Hematopoietic multipotent progenitor cell treated with erythropoietin and hydrocortisone succinate and interleukin-3 and kit ligand, for 6 days (in vitro differentiated cells): ENCODE measurements at regions not wholly inside any gene's neighbourhood (a gene's known extent, or its start where the extent isn't known, plus 50 kb on each side); places are given as distances from the start of the nearest gene placed in this dataset.
"Not testable (repeated sequence)": the region's sequence is repeated elsewhere in the genome, so short reads cannot be mapped to it uniquely, and the experiment has no call there.

ENCODE experiments used
- DNase-seq: peaks from one replicate; pipeline ENCODE4 v3.0.0-alpha.2; 2015

DNA sequence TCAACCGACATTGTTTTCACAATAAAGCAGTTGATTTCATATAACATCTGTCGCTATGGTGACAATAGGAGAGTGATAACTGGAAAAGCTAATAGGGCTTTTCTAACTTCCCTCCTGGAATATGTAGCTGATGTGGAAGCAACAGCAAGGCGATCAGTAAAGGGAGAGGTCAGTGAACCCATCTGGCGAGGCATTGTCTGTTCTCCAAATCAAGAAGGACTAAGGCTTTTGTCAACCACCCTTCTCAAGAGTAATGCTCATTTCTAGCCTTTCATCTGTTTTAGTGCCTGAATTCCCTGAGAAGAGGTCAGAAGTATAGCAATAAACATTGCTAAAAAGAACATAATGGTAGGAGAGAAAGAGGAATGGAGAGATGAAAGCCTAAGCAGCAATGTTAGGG, 201.3 kb downstream of the AKAP7 start:
- peak; percentile 4 for DNase-seq

DNA sequence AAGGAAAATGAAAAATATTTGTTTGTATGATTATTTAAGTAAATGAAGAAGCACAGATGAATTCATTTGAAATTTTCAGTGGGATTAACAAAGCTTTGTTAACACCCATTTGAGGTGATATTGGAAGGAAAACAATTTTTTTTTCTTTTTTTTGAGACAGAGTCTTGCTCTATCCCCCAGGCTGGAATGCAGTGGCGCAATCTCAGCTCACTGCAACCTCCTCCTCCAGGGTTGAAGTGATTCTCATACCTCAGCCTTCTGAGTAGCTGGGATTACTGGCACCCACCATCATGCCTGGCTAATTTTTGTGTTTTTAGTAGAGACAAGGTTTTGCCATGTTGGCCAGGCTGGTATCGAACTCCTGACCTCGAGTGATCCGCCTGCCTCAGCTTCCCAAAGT, 211.6 kb downstream of the AKAP7 start:
- not testable (repeated sequence) for DNase-seq

DNA sequence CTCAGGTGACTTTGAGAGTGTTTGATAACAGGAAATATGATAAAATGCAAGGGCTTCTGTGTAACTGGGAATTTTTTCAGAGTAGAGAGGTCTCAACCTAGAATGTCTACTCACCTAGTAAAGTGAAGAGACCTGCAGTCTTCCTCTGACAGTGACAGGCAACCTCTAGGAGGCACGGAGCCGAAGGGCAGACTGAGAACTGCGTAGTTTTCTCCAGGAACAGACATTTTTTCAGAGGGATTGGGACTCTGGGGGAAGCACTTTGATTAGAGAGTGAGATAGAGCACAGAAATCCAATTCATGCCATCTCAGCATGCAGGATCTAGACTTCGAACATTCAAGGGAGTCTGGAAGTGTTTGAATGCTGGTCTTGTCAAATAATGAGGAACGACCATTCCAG, 213.3 kb downstream of the AKAP7 start:
- DNase-seq: no peak

DNA sequence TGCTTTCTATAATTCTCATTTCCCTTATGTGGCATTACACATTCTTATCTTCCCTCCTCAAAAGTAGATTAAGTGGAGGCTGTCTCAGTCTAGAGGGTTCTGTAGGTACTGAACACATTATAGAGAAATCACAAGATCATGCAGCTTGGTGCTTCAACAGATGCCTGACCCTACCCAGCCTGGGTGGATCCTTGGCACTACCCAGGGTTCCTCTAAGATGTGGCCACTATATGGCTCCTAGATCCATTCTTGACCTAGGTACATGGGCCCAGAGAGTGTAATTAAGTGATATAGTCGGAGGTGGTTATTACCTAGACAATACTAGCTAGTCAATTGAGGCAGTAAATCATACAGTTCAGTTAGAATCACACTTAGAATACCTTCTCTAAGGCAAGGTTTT, 213.9 kb downstream of the AKAP7 start:
- no peak for DNase-seq

DNA sequence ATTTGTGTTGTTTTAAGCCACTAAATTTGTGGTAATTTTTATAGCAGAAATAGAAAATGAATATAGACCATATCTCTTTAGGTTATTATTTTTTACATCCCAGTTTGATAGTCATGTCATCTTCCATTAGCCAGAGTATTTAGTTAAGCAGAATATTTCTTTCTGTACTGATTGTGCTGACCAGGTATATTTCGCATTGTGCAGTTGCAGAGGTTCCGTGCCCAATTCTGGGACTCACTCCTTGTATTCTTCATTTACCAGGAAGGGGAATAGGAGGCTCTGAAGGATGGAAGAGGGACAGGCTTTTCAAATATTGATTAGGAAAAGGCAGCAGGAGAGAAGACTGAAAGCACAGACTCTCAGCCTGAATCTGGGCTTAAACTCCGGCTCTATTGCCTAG, 217.8 kb downstream of the AKAP7 start:
- no peak for DNase-seq

DNA sequence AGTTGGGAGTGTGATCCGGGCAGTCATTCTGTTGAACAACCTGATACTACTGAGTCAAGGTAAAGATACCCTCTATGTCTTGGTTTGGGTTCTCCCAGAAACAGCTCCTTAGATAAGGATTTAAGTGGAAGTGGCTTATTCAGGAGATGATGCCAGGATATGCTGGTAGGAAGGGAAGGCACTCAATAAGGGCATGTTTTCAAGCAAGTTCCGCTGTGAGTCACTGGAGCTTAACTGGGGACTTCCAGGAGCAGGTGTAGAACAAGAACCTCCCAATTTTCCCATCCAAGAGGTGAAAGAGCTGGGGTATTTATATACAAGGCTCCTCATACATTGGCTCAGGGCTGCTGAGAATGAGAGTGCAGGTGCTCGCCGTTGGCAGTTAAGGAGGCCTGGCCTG, 218.6 kb downstream of the AKAP7 start:
- DNase-seq: no peak

DNA sequence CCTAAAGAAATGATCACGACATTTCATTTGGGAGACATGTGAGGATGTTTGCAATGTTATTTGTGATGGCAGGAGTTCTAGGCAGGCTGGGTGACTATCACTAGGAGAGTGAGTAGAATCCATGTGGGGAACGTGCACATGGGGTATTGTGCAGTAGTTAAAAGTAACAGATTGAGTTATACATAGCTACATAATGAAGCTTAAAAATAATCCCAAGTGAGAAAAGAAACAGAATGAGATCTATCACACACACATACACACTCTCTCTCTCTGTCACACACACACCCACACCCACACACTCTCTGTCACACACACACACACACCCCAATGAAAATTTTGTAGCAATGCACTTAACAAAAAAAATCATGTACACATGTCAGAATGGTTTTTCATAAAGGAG, 218.7 kb upstream of the ARG1 start:
- DNase-seq: no peak

DNA sequence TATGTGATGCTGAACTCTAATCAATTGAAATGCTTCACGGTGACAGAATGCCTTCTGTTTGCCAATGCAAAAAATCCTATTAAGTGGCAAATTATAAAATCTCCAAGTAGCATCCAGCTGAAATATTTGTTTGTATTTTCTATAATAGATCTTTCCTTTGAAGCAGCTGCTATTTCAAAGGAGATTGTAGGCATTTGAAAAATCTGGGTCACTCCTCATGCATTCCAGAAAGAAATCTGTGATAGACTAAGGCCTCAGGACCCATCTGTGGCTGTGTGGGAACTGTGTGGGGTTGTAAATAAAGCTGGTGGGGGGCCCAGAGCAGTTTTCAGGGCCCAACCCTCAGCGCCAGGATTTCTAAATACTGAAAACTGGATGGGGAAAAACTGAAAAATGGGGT, 216.9 kb upstream of the ARG1 start:
- no peak for DNase-seq

DNA sequence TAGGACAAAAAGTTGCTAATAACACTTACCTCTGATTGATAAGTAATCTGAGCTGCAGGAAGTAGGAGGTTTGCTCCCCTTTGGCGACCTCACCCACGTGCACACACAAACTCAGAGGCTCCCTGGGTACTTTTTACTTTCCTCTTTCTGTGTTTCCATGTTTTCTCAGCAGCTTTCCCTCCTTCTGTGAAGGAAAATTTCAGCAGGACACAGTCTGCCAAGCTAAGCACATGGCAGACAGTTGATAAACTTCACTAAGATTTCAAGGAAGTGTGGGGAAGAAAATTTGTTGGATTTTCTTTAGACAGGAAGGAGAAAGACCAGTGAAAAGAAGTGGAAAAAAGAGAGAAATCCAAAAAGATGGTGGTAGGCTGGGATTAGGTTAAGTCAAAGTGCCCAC, 215.5 kb upstream of the ARG1 start:
- no peak for DNase-seq

DNA sequence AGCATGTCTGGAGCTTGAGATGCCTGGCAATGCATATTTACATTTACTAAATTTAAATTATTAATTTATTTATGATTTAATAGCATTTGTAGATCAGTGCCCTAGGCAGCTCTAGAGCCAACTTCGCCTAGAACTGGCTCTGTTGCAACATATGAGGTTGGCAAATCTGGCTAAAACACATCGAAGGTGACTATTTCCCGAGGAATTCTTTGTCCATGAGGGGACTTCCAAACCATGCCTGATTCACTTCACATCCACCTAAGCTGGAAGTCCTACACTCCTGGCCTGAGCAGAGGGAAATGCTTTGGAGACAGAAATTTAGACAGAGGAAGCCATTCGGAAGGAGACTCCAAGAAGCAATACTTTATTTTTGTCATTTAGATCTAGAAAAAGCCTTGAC, 211.0 kb upstream of the ARG1 start:
- no peak for DNase-seq

DNA sequence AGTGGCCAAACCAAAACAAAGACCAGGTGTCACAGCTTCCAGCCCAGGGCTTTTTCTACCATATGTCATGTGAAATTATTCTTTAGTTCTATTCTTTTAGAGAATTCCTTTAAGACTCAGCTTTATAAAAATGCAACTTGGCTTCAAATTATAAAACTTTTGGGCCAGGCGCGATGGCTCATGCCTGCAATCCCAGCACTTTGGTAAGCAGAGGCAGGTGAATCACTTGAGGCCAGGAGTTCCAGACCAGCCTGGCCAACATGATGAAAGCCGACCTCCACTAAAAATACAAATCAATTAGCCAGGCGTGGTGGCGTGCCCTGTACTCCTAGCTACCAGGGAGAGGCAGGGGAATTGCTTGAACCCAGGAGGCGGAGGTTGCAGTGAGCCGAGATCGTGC, 210.3 kb upstream of the ARG1 start:
- DNase-seq: no peak

DNA sequence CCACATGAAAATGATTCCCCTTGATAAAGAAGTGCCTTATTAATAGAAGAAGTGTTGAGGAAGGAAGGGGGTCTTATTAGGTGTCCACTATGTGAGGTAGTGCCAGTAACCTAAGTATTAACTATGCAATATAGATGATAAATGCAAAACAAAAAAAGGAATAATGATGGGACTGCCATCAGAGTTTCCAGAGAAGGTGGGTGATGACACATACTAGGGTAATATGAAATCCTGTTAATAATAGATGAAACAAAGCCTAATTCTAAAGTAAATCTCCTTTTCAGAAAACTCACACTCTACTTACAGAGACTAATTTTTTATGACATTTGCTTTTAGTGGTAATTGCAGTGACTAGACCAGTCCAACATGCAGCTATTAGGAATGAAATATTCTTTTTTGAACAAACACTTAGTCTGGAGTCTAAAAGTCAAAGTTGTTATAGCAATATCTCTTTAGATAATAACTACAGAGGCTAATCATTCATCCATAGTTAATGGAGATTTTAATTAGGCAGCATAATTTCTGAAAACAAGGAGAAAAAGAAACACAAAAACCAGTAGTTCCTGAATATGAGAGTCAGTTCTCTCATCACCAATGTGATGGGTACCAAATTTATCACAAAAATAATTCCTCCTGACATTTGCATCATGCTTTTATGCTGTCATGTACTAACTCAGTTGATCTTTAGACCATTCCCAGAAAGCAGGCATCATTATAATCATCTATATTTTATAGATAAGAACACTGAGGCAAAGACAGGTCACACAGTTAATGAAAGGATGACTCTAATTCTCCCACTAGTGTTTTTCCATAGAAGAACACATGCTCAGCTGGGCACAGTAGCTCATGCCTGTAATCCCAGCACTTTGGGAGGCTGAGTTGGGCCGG, 208.8 kb upstream of the ARG1 start:
- no peak for DNase-seq

DNA sequence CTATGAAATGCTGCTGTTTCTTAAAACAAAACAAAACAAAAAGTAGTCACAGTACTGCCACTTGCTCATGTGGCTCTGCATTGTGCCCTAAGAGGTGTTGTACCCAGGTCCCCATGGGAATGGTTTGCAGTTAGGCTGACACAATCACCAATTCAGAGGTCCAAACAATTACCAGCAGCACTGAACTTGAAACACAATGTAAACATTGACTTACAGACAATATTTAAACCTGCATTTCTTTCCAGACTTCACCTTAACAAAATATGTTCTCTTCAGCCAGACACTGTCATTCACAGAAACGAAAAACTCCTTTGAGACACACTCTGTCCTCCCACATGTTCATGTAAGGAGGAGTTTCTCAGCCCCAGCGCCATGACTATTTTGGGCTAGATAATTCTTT, 206.8 kb upstream of the ARG1 start:
- no peak for DNase-seq

DNA sequence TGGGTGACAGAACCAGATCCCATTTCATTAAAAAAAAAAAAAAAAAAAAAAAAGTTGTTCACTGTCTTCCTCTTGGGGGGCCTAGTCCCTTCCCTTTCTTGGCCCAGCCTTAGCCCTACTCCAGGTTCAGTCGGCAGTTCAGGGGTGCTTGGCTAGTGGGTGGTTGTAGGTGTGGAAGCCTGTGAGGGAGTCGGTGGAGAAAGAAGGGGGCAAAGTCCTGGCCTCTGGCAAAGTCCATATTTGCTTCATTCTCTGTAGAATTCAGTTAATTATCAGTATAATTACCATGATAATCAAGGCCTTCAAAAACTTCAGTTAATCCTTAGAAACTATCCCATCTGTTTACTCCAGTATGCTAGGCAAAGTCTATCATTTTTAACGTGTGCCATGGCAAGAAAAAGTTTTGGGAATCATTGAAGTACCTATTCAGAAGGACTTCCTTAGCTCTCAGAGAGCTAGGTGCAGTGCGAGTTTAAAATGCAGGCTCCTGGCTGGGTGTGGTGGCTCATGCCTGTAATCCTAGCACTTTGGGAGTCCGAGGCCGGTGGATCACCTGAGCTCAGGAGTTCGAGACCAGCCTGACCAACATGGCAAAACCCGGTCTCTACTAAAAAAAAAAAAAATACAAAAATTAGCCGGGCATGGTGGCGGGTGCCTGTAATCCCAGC, 205.7 kb upstream of the ARG1 start:
- no peak for DNase-seq

DNA sequence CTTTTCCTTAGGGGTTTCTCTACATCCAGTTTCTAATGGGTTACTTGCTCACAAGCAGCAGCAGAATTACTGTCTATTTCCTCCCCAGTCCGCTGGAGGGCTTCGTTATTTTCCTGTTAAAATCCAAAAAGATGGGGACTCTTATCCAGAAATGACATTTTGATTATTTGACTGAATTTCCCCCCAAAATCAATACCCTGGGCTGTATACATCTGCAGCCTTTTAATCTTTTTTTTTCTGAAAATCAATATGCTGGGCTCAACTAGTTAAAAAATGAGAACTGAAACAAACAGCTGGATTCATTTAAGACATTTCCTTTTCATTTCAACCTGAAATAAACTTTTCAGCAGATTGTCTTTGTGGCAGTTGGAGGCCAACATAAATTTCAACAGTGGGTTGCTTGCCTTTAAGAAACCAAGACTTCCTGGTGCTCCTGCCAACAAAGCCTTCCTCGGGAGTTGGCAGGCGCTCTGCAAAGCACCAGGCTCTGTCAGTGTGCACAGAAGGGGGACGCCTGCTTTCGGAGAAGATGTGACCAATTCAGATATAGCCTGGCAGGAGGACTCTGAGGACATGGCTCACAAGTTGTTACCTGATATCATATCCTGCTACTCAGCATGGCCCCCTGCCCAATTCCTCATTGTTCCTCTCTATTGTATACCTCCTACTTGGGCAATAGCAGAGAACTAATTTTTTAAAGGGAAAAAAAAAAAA, 204.7 kb upstream of the ARG1 start:
- DNase-seq: peak; percentile 25

DNA sequence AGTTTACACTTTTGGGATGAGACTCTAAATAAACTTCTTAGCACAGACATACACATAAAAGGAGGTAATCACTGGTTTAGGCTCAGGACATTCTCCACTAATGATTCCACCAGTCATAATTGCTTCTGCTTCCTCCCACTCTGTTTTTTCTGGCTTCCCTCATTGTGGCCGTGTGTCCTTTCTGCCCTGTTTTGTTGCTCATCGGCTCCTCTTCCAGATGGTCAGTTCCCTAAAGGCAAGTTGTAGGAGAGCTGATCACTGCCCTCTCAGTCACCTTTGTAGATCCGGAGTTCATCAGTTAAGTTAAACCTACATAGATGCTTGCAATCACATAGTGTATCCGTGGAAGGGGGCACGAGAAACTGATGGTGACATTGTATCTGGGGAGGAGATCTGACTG, 200.5 kb upstream of the ARG1 start:
- no peak for DNase-seq

DNA sequence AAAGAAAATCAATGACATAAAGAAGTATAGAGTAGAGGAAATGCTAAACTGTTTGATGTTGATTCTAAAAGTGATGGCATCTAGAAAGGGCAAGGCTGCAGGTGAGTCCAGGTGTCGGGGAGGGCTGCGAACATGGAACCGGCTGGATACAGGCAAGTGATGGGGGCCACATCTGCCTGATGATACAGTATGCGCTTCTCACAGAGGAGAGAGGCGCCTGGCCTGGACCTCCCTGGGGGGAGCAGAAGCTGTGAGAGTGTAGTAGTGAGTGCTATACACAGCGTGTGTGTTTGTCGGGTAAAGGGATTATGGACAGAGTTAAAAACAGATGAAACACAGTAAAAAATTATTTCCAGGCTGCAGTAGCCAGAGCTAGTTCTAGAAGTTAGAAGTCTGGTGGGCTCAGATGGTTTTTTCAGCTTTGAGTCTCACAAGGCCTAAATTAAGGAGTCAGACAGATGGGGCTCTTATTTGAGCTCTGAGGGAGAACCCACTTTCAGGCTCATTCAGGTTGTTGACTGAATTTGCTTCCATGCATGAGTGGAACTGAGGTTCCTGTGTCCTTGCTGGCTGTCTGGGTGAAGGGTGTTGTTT, 195.8 kb upstream of the ARG1 start:
- DNase-seq: no peak

DNA sequence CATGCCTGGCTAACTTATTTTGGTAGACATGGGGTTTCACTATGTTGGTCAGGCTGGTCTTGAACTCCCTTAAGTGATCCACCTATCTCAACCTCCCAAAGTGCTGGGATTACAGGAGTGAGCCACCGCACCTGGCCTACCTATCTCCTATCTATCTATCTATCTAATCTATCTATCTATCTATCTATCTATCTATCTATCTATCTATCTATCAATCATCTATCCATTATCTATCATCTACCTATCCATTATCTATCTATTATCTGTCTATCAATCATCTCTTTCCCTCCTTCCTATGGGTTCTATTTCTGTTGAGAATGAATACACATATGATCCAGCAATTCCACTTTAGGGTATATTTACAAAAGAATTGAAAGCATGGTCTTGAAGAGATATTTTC, 194.2 kb upstream of the ARG1 start:
- DNase-seq: no peak

DNA sequence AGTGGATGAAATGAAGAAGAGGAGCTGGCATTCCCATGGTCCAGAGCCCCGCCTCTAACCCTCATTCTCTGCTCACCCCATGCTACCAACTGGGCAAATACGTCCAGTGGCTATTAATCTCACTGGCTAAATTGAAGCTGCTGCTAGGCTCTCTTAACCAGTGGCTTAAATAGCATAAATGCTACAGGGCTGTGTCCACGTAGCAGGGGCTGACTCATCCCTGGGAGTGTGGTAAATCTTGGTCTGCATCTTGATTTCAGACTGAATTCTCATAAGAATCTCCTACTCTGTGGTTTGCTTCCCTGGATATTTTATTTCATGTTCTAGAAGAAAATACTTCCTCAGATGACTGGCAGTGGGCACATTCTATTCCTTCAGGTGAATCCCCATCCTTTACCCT, 193.1 kb upstream of the ARG1 start:
- DNase-seq: no peak

DNA sequence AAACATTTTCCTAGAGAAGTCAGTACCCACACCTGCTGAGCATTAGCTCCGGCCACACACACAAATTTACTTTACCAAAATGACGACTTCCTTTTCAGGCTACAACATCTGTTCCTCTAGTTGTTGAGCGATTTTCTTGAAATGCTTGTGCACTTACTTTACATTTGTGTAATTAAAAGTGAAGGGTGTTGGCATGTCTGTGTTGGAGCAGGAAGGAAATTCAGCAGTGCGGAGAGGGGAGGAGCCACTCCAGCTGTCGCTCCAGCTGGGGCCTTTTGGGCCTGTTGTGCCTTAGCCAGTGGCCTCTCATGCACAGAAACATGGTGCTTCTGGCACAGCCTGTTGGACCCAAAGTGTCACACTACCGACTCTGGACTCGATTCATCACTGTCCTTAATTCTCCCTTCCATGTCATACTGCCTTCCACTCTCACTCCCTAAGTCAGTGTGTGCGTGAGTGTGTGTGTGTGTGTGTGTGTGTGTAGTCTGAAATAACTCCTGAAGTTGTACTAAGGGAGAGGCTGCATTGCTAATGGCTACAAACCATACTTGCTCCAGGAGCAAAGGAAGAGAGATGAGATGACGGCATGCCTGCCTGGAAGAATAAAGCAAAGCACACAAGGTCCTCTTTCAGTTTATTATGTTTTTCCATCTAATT, 191.8 kb upstream of the ARG1 start:
- no peak for DNase-seq

DNA sequence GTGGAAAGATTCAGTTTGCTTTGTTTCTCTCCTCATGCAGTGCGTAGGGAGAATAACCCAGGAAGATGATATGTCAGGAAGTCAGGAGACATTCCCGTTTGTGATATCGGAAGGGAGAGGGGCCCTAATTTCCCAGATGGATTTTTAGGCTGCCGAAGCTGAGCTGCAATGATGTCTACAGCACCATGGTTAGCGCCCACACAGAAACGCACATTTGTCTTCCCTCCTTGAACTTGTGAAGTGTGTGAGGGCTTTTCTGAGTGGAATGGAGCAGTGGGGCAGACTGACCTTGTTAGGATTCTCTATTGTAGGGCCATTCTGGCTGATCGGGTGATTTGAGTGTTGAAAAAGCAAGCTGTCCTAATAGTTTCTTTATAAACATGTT, 191.3 kb upstream of the ARG1 start:
- no peak for DNase-seq

DNA sequence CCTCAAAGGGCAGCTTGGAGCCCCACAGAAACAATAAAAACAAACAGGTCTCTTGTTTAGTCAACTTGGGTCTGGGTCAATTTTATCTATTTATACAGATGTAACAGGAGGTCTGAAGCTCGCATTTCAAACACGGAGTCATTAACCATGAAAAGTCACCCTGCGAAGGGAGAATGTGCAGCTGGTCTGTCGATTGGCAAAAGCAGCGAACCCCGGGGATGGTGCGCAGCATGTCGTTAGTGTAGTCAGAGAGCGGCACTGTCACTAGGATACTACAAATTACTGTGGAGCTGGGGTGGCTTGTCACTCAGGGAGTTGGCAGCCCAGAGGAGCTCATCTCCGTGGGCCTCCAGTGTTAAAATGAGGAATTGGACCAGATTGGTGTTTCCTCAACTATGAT, 190.4 kb upstream of the ARG1 start:
- no peak for DNase-seq
